HepG2 (cell line): ENCODE measurements at regions not wholly inside any gene's neighbourhood (a gene's known extent, or its start where the extent isn't known, plus 50 kb on each side); places are given as distances from the start of the nearest gene placed in this dataset.

ENCODE experiments used
- ATAC-seq: fragments of 200-7000 bp; cut with Tn5 transposase; 3 replicates; pipeline ENCODE4 v1.9.1; 2020; ENCODE audit warnings: mild to moderate bottlenecking, moderate library complexity
- BruUV-seq: library from RNA; stranded (reverse); fragments of 400-500 nt; replicated peaks from 2 replicates; lab custom pipeline; 2021; lab: Mats Ljungman, UMichigan
- CTCF ChIA-PET: fragments of 300-600 bp; formaldehyde crosslinking; extraction: SDS; loops from one replicate; lab custom pipeline; 2021; ENCODE audit warnings: low total read pairs, inconsistent platforms, low intra/inter-chr PET ratio; lab: Yijun Ruan, JAX
- POLR2A ChIA-PET: fragments of 350-600 bp; sonication (Branson Sonifier 250); formaldehyde crosslinking; loops from one replicate; lab custom pipeline; 2020; ENCODE audit warnings: antibody characterized with exemption, inconsistent platforms; lab: Yijun Ruan, JAX
- DNase-seq: peaks from one replicate; pipeline ENCODE4 v3.0.0-alpha.2; 2015; ENCODE audit warnings: low spot score
- FAIRE-seq: peaks from 3 replicates; lab custom pipeline; 2011; peaks lifted over from hg19 to GRCh38; lab: Jason Lieb, UNC
- H2AFZ ChIP-seq: one replicate; pipeline ENCODE4 v1.6.1; 2011; ENCODE audit warnings: low read length, inconsistent platforms
- H3K27ac ChIP-seq: fragments of 300-600 bp; 3 replicates; pipeline ENCODE4 v1.8.0; 2011; ENCODE audit warnings: mixed run types, mild to moderate bottlenecking, mixed read lengths, low read length, inconsistent platforms; ENCODE audit not compliant: insufficient read depth; ENCODE audit errors: extremely low read length
- H3K27me3 ChIP-seq, 2 experiments: fragments of 200-600 bp in 1 of 2; 2 replicates in 1 of 2; 3 replicates in 1 of 2; pipeline versions ENCODE4 v1.6.0 to v1.8.0; 2011; ENCODE audit warnings: low read length in 2 of 2, mild to moderate bottlenecking in 2 of 2, moderate library complexity in 2 of 2, inconsistent platforms in 1 of 2; ENCODE audit not compliant: insufficient read depth in 2 of 2, control insufficient read depth in 1 of 2
- H3K36me3 ChIP-seq, 2 experiments: fragments of 200-600 bp in 1 of 2; replicated peaks in 1 of 2; 2 replicates in 1 of 2; 3 replicates in 1 of 2; pipeline versions ENCODE4 v1.5.1 to v1.8.0; 2011; ENCODE audit warnings: low read length in 2 of 2, inconsistent platforms in 1 of 2; ENCODE audit not compliant: insufficient read depth in 2 of 2, control insufficient read depth in 1 of 2
- H3K4me1 ChIP-seq: 2 replicates; pipeline ENCODE4 v1.5.1; 2012; ENCODE audit warnings: low read length, inconsistent platforms; ENCODE audit not compliant: insufficient read depth
- H3K4me2 ChIP-seq: 2 replicates; pipeline ENCODE4 v1.6.0; 2011; ENCODE audit warnings: low read depth, low read length, inconsistent platforms
- H3K4me3 ChIP-seq, 3 experiments: fragments of 200-600 bp in 1 of 3; sonication (generic), shearing (Covaris generic) in 1 of 3; replicated peaks in 1 of 3; 2 replicates each; pipeline ENCODE4 v1.5.1; 2011 to 2016; ENCODE audit warnings: low read length in 3 of 3, inconsistent platforms in 2 of 3, low read depth in 2 of 3, mild to moderate bottlenecking in 2 of 3, control low read depth in 1 of 3, mixed read lengths in 1 of 3; ENCODE audit not compliant: insufficient read depth in 1 of 3
- H3K79me2 ChIP-seq: one replicate; pipeline ENCODE4 v1.6.1; 2011; ENCODE audit warnings: low read length, inconsistent platforms; ENCODE audit not compliant: insufficient read depth
- H3K9ac ChIP-seq: 2 replicates; pipeline ENCODE4 v1.6.0; 2011; ENCODE audit warnings: mild to moderate bottlenecking, low read depth, low read length, inconsistent platforms; ENCODE audit not compliant: insufficient read depth
- H3K9me3 ChIP-seq: 2 replicates; pipeline ENCODE4 v1.5.1; 2012; ENCODE audit warnings: mild to moderate bottlenecking, low read length
- H4K20me1 ChIP-seq: 2 replicates; pipeline ENCODE4 v1.6.0; 2011; ENCODE audit warnings: inconsistent platforms, mild to moderate bottlenecking, low read length, moderate library complexity; ENCODE audit not compliant: insufficient read depth
- CEBPB ChIP-seq: IDR thresholded peaks from 2 replicates; pipeline ENCODE4 v1.6.1; 2011; ENCODE audit warnings: low read depth, low read length, improper control_type of control experiment, borderline replicate concordance
- HMGA1 ChIP-seq: sonication (generic); formaldehyde crosslinking; conservative IDR thresholded peaks from 2 replicates; pipeline ENCODE4 v1.4.0; 2020; ENCODE audit warnings: missing genetic modification reagents
- LBX2 ChIP-seq: sonication (generic); formaldehyde crosslinking; IDR thresholded peaks from 2 replicates; pipeline ENCODE4 v1.5.0; 2020; ENCODE audit warnings: missing genetic modification reagents, mild to moderate bottlenecking, borderline replicate concordance
- MBNL3 ChIP-seq: fragments of 250-450 bp; sonication (Bioruptor Pico); conservative IDR thresholded peaks from 2 replicates; pipeline ENCODE4 v1.8.0; 2022; ENCODE audit warnings: mild to moderate bottlenecking, inconsistent platforms
- PRMT3 ChIP-seq: sonication (generic); formaldehyde crosslinking; IDR thresholded peaks from 2 replicates; pipeline ENCODE4 v1.8.1; 2022; ENCODE audit warnings: low read depth, mild to moderate bottlenecking, moderate library complexity, missing genetic modification reagents, borderline replicate concordance
- RBM39 ChIP-seq: fragments of 200-400 bp; formaldehyde crosslinking; IDR thresholded peaks from one replicate; pipeline ENCODE4 v1.6.1; 2018; ENCODE audit warnings: antibody characterized with exemption, mild to moderate bottlenecking, low read depth, low read length; ENCODE audit not compliant: poor library complexity, severe bottlenecking
- ZBTB2 ChIP-seq: sonication (generic); formaldehyde crosslinking; IDR thresholded peaks from 2 replicates; pipeline ENCODE4 v1.8.0; 2022; ENCODE audit warnings: low read depth, missing genetic modification reagents
- ZNF639 ChIP-seq: conservative IDR thresholded peaks from 2 replicates; pipeline ENCODE4 v1.6.1; 2018; ENCODE audit warnings: missing genetic modification reagents
- WGBS: methylation state at CpG from one replicate; pipeline ENCODE4 v1.1.6; 2017; ENCODE audit warnings: low lambda C conversion rate; 5-methylcytosine and 5-hydroxymethylcytosine counted together
- in situ Hi-C: cut with HindIII; loops from 2 replicates; pipeline ENCODE4 v1.10.0; 2017; ENCODE audit warnings: low pct_unique_long_range_greater_than_20kb; ENCODE audit not compliant: extremely low pct_ligation_motif_present
- intact Hi-C: fragments of 100-400 bp; cut with micrococcal nuclease; formaldehyde crosslinking; loops from one replicate; pipeline ENCODE4 v1.10.0; 2022; ENCODE audit not compliant: unreplicated experiment

GRCh38 chr12:98280152-98280551 lies 235.2 kb upstream of the TMPO start (continued):
- TF ChIP-seq ZBTB2 (CRISPR knock-in tag), result no peak

GRCh38 chr12:98280621-98281020 lies 234.8 kb upstream of the TMPO start:
- H3K9me3 ChIP-seq, result no peaks in the 10 kb centered on the region
- BruUV-seq, result no TSS peak
- 44% methylated on average over 7 of the region's 7 CpGs for WGBS

More at GRCh38 chr12:98280621-98281020, 234.8 kb upstream of the TMPO start:
- no peak overlapping the region for H2AFZ ChIP-seq
- FAIRE-seq (no peak), DNase-seq (no peak), ATAC-seq (no peak)
- no peaks in the 10 kb centered on the region for H3K36me3 ChIP-seq
- TF ChIP-seq HMGA1 (CRISPR knock-in tag), result no peak
- no peak for TF ChIP-seq PRMT3
- TF ChIP-seq CEBPB, result no peak
- no peak for TF ChIP-seq ZNF639 (CRISPR knock-in tag)
- TF ChIP-seq MBNL3, result no peak
- no peak for TF ChIP-seq LBX2 (CRISPR knock-in tag)
- TF ChIP-seq RBM39, result no peak
- H3K4me1 ChIP-seq, result no peaks in the 10 kb centered on the region
- H3K4me2 ChIP-seq, result no peak overlapping the region
- no peak overlapping the region for H3K4me3 ChIP-seq
- no peaks in the 10 kb centered on the region for H3K79me2 ChIP-seq
- H3K27me3 ChIP-seq, result no peaks in the 10 kb centered on the region
- ChIA-PET POLR2A (no interaction called here), CTCF (no interaction called here)
- no peak overlapping the region for H3K27ac ChIP-seq
- in situ Hi-C loops, result no loop called here
- intact Hi-C loops, result no loop called here
- H3K9ac ChIP-seq, result no peak overlapping the region
- H4K20me1 ChIP-seq, result no peaks in the 10 kb centered on the region
